GM06990 (cell line): ENCODE measurements at regions not wholly inside any gene's neighbourhood (a gene's known extent, or its start where the extent isn't known, plus 50 kb on each side); places are given as distances from the start of the nearest gene placed in this dataset.

Experiments used
- DNase-seq: peaks from one replicate; pipeline ENCODE4 v3.0.0-alpha.2; 2011; ENCODE audit not compliant: insufficient read length; ENCODE audit errors: extremely low read depth
- H3K27me3 ChIP-seq: replicated peaks from 2 replicates; pipeline ENCODE4 v1.6.0; 2011; ENCODE audit warnings: low read length; ENCODE audit not compliant: control insufficient read depth, insufficient read depth
- H3K36me3 ChIP-seq: 2 replicates; pipeline ENCODE4 v1.5.1; 2011; ENCODE audit warnings: low read length; ENCODE audit not compliant: control insufficient read depth, insufficient read depth
- H3K4me3 ChIP-seq: replicated peaks from 2 replicates; pipeline ENCODE4 v1.5.1; 2011; ENCODE audit warnings: low read depth, mild to moderate bottlenecking, control low read depth, low read length
- TF ChIP-seq, protein P1 (sequence below): IDR thresholded peaks from 2 replicates; pipeline ENCODE4 v1.5.1; 2011; ENCODE audit warnings: low read length, control low read depth, mild to moderate bottlenecking, inconsistent platforms; ENCODE audit not compliant: insufficient read depth, poor library complexity, severe bottlenecking

DNA sequence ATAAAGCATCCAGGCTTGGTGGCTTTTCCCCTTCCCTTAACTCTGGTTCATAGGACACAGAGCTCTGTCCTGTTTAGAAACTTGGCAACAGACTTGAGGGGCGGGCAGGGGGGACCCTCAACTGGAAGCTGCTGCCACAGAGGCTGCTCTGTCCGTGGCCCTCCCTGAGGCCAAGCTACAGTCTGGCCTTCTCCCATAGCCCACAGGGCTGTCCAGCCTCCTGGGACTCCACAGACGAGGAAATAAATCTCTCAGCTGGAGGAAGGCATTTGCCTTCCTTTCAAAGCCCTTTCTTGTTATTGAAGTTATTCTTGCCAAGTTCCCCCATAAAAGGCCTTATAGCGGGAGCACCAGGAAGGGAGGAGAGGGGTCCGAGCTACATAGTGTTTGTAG lies 248.8 kb upstream of the TPM1 start:
- peaks cover 2% of the 10 kb centered on the region for H3K27me3 ChIP-seq
- H3K36me3 ChIP-seq: no peaks in the 10 kb centered on the region
- TF ChIP-seq, protein P1, sequence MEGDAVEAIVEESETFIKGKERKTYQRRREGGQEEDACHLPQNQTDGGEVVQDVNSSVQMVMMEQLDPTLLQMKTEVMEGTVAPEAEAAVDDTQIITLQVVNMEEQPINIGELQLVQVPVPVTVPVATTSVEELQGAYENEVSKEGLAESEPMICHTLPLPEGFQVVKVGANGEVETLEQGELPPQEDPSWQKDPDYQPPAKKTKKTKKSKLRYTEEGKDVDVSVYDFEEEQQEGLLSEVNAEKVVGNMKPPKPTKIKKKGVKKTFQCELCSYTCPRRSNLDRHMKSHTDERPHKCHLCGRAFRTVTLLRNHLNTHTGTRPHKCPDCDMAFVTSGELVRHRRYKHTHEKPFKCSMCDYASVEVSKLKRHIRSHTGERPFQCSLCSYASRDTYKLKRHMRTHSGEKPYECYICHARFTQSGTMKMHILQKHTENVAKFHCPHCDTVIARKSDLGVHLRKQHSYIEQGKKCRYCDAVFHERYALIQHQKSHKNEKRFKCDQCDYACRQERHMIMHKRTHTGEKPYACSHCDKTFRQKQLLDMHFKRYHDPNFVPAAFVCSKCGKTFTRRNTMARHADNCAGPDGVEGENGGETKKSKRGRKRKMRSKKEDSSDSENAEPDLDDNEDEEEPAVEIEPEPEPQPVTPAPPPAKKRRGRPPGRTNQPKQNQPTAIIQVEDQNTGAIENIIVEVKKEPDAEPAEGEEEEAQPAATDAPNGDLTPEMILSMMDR: no peak
- no peak overlapping the region for H3K4me3 ChIP-seq
- DNase-seq: no peak

DNA sequence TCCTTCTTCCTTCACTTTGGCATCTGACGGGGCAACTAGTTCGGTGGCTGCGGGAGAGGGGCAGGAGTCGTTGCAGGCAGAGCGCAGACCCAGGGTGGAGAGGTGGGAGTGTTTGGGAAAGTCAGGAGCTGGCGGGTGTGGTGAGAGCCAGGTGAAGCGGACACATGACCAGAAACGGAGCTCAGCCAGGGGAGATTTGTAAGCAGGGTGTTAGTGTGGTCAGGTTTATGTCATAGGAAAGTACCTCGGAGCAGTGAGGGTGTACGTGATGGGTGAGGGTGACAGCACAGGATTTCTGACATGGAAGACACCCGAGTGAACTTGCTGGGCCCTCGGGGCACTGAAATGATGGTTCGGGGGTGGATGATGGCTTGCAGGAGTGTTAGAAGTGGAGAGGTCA lies 247.4 kb upstream of the TPM1 start:
- H3K36me3 ChIP-seq: no peaks in the 10 kb centered on the region
- no peak overlapping the region for H3K4me3 ChIP-seq
- TF ChIP-seq, protein P1: no peak
- no peaks in the 10 kb centered on the region; the same call in none of the 2 replicates for H3K27me3 ChIP-seq
- DNase-seq: peak; percentile 34

DNA sequence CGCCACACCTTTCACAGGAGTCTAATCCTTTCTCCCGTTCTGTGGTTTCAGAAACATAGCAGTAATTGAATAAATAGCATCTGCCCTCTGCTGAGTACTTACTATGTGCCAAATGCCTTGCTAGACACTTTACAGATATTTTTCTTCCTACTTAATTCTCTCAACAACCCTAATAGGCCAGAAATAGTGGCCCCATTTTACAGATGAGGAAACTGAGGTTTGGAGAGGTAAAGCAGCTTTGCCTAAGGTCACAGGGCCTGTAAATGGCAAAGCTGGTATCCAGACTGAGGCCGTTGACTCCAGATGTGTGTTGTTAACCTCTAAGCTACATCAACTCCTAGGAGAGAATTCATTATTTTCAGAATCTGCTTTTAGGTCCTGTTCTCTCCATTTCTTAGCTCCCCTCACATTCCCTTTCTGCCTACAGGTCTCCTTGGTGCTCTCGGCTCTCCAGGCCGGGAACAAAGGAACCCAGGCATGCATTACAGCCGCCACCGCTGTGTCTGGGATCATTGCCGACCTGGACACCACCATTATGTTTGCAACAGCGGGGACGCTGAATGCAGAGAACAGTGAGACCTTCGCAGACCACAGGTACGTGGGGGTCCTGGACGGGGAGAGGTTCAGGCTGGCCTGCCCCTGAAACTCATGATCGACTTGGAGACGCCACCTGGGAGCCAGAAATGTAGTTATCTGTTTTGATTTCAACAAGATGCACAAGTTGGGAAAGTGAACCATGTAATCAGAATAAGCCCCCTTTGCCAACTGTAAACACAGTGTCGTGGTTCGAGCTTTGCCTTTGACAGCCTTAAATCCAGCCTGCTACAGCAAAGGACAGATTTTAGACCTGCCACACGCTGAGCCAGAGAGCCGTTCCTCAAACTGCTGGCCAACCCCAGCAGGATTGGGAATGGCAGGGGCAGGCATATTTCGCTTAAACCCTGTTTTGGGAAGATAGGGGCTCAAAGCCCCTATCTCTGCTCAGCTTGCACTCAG lies 246.5 kb upstream of the TPM1 start:
- Histone ChIP-seq H3K4me3 (no peak overlapping the region), H3K36me3 (no peaks in the 10 kb centered on the region), H3K27me3 (no peaks in the 10 kb centered on the region; the same call in none of the 2 replicates)
- TF ChIP-seq, protein P1: no peak
- DNase-seq: no peak

DNA sequence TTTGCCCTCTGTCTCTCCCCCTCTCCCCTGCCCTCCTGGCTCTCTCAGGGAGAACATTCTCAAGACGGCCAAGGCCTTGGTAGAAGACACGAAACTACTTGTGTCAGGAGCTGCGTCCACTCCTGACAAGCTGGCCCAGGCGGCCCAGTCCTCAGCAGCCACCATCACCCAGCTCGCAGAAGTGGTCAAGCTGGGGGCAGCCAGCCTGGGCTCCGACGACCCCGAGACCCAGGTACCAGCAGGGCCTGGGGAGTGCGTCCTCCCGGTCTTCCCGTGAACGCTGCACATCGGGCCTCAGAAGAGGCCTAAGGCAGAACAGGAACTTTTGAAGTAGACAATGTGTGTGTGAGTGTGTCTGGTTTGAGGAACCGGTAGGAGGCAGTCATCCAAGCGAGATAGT lies 245.4 kb upstream of the TPM1 start:
- Histone ChIP-seq H3K36me3 (no peaks in the 10 kb centered on the region), H3K4me3 (no peak overlapping the region), H3K27me3 (no peaks in the 10 kb centered on the region; the same call in none of the 2 replicates)
- no peak for DNase-seq
- TF ChIP-seq, protein P1: no peak

DNA sequence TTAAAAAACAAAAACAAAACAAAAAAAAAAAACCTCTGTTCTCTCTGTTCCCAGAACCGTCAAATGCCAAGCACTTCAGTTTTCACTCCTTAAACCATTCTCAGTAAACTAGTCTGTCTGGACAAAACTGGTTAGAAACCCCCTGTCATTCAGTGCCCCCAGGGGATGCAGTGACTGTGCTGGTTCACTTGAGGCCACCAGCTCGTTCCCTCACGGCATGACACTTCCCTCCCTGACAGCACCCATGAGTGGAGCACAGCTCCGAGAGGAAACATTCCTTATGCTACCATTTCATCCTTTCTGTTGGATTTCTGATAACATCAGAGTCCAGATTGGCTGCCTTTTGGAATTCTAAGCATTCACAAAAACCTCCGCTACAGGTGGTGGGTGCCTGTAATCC lies 244.0 kb upstream of the TPM1 start:
- DNase-seq: no peak
- no peak overlapping the region for H3K4me3 ChIP-seq
- H3K36me3 ChIP-seq: no peaks in the 10 kb centered on the region
- no peaks in the 10 kb centered on the region; the same call in none of the 2 replicates for H3K27me3 ChIP-seq
- TF ChIP-seq, protein P1: no peak
